Left ventricle myocardium superior (tissue), 1 donor: ENCODE measurements at regions not wholly inside any gene's neighbourhood (a gene's known extent, or its start where the extent isn't known, plus 50 kb on each side); places are given as distances from the start of the nearest gene placed in this dataset.

Experiments used
- ATAC-seq: fragments of 200-7000 bp; cut with Tn5 transposase; one replicate; pipeline ENCODE4 v1.9.1; 2020; ENCODE audit warnings: mild to moderate bottlenecking, moderate library complexity
- DNase-seq: peaks from one replicate; pipeline ENCODE4 v3.0.0-alpha.2; 2020
- intact Hi-C: fragments of 100-400 bp; cut with micrococcal nuclease; formaldehyde crosslinking; loops from one replicate; pipeline ENCODE4 v1.11.0; 2022
- donor health status: DM: no; HTN: yes; CAD: no; lungs with severe emphysema.

DNA sequence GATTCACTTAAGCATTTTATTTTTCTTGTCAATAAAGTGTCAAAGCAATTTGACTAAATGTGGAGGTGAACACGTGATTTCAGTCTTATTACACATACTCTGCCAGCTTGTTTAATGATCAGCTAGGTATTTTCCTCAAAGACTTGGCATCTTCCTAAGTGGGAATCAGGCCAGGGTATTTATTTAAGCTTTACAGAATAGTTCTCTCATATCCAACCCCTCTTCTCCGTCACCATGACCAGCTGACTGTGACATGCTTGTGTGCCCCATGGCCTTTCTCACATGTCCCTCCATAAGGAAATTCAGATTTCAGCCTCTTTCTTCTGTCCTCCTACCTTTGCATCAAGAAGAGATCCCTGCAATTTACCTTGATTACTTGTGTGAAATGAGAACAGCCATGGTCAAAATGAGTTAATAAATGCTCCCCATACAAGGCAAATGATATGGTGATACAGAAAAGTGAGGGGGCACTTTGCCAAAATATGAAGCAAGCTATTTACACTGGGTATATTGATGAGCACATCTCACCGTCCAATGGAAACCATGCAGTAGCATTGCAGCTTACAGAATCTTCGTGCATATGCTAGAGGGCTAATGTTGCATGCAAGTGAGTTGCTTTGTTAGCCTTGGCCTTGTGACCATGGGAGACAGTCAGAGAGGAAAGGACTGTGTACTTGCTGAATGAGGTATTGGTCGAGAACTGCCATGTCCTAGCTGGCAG lies 202.2 kb downstream of the RNF152 start:
- intact Hi-C loops: no loop called here
- ATAC-seq (no peak), DNase-seq (no peak)

DNA sequence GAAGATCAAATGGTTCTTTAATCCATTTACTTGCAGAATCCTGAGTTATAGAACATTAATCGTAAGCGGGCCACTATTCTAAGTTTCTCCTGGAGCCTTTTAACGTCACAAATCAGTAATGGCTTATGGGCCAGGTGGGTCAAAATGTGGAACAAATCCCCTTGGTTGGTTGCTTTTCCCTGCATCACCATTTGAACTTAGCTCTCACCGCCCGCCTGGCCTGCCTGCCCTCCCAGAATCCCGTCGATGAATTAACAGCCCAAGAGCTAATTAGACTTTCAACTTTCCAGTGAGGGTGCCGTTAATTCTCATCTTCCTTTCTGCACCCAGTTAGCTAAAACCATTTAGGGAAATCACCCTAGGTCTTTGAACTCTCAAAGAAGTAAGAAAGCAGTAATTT lies 205.5 kb downstream of the RNF152 start:
- no peak for ATAC-seq
- intact Hi-C loops: no loop called here
- no peak for DNase-seq

DNA sequence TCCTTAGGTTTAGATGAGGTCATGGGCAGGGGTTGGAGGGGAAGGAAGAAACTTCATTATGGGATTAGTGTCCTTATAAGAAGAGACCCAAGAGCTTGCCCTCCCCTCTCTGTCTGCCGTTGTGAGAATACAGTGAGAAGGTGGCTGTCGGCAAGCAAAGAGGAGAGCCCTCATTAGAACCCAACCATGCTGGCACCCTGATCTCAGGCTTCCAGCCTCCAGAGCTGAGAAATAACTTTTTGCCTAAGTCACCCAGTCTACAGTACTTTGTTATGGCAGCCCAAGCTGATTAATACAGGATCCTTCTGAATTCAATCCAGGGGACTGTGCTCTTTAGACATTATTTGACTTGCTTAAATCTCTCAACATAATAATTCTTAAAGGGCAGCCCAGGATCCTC lies 209.0 kb downstream of the RNF152 start:
- DNase-seq: no peak
- ATAC-seq: no peak
- intact Hi-C loops: no loop called here

DNA sequence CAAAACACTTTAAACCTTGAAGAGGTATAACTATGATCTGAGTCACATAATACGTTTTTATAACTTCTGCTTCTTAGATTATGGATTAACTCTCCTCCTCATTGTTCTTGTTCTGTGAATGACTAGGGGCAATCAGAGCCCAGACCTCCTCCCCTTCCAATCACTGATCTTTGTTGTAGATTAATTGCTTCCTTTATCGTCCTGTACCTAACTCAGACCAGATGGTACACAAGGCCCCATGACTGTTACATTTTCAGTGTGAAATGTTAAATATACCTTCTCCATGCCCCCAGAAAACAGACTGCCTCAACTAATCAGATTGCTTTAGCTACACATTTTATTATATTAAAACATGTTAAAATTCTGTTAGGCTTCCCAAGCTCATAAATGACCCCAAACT lies 211.7 kb downstream of the RNF152 start:
- intact Hi-C loops: no loop called here
- DNase-seq: no peak
- ATAC-seq: no peak

DNA sequence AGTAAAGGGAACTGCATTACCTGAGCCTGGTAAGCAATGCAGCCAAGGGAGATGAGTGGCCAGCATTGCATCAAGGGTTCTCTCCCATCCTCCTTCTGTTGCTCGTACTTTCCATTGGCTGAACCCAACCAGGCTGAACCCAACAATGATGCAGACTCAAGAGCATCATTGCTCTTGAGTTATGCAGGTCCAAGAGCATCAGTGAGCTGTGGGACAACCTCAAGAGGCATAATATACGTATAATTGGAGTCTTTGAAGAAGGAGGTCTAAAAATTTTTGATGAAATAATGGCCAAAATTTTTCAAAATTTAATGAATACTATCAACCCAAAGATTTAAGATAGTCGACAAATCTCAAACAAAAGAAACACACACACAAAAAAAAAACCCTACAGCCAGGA lies 213.0 kb downstream of the RNF152 start:
- intact Hi-C loops: no loop called here
- ATAC-seq (no peak), DNase-seq (no peak)

DNA sequence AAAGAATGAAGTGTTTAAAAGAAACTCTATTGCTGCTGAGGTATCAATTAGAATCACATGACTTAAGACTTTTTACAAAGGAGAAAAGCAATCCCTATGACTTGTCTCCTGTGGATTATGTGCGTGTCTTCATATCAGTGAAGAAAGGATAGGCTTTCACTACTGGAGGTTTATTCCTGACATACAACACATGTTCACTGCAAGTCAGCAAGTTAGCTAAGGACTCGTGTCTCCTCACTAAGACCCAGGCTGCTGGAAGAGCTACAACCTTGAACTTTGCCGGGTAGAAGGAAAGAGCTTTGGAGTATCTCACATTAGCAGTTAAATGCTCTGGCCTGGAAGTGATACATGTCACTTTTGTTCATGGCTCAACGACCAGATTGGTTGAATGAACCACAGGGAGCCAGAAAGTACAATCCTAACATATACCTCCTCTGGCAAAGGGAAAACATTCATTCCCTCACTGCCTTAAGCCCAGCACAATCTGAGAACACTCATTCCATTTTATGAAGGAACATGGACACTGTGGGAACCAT lies 215.3 kb downstream of the RNF152 start:
- no peak for DNase-seq
- ATAC-seq: peak; percentile 32
- intact Hi-C loops: no loop called here

DNA sequence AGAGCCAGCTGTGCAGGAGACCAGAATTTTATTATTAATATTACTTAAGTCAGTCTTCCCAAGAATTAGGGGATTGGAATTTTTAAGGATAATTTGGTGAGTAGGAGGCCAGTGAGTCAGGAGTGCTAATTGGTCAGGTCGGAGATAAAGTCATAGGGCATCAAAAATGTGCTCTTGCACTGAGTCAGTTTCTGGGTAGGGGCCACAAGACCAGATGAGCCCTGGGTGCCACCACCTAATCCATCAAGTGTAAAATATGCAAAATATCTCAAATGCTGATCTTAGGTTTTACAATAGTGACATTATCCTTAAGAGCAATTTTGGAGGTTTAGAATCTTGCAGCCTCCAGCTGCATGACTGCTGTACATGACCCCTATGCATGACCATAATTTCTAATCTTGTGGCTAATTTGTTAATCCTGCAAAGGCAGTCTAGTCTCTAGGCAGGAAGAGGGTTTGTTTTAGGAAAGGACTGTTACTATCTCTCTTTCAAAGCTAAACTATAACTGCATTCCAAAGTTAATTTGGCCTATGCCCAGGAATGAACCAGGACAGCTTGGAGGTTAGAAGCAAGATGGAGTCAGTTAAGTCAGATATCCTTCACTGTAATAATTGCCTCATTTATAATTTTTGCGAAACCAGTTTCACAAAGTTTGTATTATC lies 215.9 kb downstream of the RNF152 start:
- intact Hi-C loops: no loop called here
- DNase-seq (no peak), ATAC-seq (no peak)

DNA sequence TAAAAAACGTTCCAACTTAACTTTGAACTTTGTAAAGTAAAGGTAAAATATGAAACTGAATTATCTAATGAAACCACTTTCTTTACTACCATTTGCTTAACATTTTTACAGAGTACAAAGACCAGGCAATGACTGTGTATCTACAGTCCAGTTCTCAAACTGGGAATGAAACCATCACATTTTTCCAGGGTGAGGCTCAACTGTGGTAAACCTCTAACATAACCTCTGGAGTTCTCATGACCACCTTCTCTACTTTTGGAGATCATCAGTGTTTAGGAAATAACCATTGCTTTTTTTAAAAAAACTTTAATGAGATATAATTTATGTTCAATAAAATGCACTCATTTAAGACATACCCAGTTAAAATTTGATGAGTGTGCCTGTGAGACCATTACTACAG lies 223.5 kb downstream of the RNF152 start:
- ATAC-seq: no peak
- intact Hi-C loops: no loop called here
- no peak for DNase-seq

DNA sequence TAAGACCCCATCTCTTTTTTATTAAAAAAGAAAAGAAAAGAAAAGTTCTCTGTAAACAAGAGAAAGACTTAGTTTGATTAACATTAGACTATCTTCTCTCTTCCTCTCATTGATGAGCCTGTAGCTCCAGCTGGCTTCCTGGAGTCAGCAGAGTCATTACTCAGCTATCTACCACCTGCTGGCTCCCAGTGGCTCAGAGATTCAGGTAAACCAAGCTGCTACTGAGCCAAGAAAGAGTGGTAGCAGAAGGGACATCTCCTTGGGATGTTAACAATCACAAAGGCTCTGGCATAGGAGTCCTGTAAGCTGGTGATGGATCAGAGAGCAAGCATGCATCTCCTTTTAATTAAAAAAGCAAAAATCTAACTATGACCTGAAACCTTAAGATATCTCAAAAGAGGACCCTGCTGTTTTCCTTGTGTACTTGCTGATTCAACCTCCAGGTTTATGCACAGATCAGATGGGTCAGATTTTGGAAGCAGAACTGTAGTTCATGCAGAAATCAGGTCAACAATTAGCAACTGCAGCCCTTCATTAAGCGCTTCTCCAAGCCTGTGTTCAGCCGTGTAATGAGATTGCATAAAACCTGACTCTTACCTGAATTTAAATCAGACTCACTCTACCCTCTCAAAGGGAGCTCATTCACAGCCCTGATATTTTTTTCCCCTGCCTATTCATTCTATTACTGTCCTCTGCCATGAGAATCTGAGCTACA lies 225.8 kb downstream of the RNF152 start:
- no peak for ATAC-seq
- intact Hi-C loops: no loop called here
- DNase-seq: no peak

DNA sequence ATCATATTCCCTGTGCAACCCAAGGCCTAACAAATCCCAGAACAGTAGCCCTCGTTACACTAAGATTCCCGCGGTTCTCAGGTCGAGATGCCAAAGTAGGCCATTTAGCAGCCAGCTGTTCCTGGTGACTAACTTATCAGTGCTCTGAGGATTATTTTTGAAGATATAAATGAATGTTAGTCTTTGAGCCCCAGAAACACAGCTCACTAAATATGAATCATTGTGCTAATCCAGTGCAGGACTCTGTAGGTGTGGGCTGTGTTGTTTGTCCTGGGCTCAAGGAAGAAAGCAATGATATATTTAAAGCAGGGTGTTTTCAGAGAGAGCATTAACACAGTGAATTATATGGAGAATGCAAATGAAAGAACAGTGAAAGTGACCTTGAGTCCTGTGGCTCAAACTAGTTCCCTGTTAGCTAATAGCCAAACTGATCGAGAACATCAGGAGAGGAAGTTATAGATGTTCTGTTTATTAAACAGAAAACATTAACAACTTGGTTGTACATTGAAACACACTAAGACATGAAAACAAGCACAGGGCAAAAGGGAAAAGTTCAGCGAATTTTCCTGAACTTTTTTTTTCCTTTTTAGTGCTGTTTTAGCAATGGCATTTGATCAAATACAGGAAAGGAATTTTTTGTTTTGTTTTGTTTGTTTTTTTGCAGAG lies 228.3 kb downstream of the RNF152 start:
- DNase-seq (no peak), ATAC-seq (no peak)
- intact Hi-C loops: no loop called here

DNA sequence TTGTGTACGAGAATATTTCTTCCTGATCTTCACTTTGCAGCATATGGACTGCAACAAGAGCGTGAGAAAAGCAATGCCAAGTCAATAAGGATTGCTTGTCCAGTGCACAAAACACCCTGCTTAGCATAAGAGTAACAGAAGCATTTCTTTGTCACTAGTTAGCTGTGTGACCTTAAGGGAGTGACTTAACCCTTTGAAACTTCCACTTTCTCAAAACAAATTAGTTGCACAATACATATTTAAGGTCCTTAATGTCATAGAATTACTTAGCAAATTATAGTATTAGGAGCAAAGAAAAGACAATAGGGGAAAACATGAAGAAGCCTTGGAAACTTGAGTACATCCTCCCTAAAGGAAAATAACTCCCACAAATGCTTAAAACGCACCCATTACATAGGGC lies 230.1 kb downstream of the RNF152 start:
- ATAC-seq (no peak), DNase-seq (no peak)
- intact Hi-C loops: no loop called here

DNA sequence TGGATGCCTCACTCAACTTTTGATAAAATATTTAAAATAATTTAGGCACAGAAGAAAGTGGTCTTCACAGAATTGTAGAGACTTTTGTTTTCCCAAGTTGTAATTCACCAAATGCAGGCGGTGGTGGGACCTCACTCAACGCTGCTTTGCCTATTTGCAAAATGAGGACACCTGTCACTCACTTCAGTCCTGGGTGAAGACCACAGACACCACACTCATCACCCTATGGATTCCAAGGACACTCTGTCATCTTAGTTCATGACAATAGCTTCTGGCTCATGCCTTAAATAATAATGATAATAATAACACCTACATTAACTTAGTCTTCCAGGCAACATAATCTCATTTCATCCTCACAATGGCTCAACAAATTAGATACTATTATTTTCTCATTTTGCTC lies 234.4 kb downstream of the RNF152 start:
- DNase-seq (no peak), ATAC-seq (no peak)
- intact Hi-C loops: no loop called here

DNA sequence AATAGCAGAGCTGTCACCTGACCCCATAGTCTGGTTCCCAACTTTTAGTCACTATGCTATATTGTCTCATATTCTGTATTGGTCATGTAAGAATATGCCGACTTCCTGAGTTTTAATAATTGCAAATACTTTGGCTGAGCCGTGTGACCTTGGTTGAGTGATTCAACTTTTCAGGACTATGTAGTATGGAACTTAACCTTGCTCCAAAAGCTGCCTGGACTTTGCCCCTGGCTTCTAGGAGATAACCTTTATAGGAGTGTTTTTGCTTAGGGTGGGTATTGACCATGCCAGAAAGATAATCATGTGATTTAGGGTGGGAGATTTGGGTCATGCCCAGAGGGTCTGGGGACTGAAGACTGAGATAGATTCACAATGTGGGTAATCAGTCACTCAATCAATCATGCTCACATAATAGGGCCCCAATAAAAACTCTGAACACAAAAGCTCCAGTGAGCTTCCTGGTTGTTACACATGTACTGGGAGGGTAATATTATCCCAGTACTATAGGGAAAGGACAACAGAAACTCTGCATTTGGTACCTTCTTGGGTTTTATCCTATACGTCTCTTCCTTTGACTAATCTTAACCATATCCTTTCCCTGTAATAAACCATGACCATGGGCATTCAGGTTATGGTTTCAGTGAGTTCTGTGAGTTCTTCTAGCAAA lies 235.6 kb downstream of the RNF152 start:
- intact Hi-C loops: no loop called here
- DNase-seq: no peak
- ATAC-seq: no peak

DNA sequence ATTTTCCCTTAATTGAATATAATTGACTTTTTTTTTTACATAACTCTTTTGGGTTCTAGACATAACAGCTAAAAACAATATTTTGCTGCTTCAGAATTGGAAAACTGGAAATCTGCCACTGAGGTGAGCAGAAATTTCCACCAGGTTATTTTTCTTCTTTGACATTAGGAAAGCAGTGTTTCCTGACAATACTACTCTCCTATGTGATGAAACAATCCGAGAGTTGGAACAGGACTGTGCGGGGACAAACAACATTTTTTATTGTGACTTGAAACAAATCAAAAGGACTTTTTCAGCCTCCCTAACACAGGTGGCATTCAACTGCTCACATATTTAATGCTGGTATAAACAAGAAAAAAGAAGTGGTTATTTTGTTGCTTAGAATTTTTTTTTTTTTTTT lies 237.2 kb downstream of the RNF152 start:
- no peak for DNase-seq
- intact Hi-C loops: no loop called here
- no peak for ATAC-seq

DNA sequence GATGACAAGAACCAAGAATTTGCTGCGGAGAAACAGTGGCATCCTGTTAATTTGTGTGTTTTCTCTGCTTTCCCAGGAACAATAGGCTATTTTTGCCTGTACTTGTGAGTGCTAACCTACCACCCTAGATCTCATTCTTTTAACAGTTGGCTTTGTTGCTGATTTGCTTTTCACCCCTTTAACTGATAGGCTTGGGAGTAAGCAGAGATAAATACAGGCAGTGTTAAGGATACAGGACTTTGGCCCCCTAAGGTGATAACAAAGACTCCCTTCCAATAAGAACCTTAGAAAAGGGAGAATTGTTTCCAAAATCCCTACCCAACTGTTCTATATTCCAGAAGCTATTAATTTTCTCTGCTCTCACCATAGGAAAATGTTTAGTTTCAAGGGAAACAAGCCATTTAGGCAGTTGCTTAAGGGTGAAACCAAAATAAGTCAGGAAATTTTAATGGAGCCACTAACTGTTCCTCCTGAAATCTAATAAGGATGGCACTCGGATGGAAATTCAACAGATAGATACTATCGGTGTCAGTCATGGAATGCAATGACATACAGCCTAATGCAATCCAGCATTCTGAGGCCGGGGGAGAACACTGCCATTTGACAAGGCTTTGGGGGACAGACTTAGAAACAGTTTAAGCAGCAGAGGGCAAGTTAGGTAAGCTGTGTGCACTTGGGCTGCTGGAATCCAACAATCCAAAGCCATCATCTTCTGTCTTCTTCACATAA lies 238.8 kb downstream of the RNF152 start:
- intact Hi-C loops: no loop called here
- ATAC-seq: no peak
- no peak for DNase-seq

DNA sequence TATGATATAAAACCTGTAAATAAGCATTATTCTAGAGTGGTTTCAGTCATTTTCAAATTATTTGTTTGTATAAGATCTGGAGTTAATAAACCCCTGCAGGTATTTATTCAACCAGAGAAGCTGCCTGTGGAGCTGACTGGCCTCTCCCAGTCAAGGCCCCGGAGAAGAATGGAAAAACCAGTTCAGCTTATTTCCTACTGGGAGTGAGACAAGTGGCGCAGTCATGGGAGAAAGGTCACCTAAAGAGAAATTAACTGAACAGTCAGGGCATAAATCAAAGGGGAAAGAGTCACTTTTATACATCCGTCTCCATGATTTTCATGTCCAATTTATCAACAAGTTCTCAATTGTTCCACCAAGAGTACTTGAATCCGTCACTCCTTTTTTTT lies 240.9 kb downstream of the RNF152 start:
- DNase-seq (no peak), ATAC-seq (no peak)
- intact Hi-C loops: no loop called here

DNA sequence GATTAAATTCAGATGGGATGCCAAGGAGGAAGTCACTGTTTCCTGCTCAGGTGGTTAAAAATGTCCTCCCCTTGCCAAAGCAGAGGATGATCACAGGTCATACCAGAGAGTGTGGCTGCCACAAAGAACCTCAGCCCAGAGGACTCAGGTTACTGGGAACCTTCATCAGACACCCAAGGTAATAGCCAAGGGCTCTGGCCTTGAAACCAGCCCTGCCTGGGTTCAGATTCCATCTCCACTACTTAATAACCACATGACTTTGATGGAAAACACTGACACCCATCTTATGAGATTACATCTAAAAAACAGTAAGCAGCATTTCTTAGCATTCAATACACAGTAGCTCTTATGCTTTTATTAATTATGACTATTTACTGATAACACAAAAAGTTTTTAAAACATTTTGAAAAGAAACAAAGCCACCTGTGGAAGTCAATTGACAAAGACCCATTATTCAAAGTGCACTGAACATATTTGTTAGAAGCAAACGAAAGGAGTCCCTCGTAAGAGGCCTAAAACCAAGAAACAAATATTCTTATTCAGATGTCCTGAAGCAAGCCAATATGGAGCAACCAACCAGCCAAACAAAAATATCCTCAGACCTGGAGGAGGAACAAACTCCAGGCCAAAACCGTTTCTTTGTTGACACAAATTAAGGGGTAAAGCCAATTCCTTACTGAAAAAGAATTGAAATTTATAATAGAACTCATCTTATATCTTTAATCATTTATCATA lies 241.5 kb downstream of the RNF152 start:
- no peak for ATAC-seq
- intact Hi-C loops: no loop called here
- no peak for DNase-seq
